ENCODE measurements at regions not wholly inside any gene's neighbourhood (a gene's known extent, or its start where the extent isn't known, plus 50 kb on each side); places are given as distances from the start of the nearest gene placed in this dataset.

- TF ChIP-seq, protein P1, sequence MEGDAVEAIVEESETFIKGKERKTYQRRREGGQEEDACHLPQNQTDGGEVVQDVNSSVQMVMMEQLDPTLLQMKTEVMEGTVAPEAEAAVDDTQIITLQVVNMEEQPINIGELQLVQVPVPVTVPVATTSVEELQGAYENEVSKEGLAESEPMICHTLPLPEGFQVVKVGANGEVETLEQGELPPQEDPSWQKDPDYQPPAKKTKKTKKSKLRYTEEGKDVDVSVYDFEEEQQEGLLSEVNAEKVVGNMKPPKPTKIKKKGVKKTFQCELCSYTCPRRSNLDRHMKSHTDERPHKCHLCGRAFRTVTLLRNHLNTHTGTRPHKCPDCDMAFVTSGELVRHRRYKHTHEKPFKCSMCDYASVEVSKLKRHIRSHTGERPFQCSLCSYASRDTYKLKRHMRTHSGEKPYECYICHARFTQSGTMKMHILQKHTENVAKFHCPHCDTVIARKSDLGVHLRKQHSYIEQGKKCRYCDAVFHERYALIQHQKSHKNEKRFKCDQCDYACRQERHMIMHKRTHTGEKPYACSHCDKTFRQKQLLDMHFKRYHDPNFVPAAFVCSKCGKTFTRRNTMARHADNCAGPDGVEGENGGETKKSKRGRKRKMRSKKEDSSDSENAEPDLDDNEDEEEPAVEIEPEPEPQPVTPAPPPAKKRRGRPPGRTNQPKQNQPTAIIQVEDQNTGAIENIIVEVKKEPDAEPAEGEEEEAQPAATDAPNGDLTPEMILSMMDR (IDR thresholded peaks at IDR 0.05; ENCODE audit: borderline replicate concordance, insufficient read depth, low read depth, low read length) = no peak
- no peak overlapping the region for H3K4me3 ChIP-seq (ENCODE audit: low read depth, low read length)
These were observed 489.5 kb downstream of the CBLN4 start for GRCh38 chr20:55515832-55516231.

- H3K4me3 ChIP-seq (ENCODE audit: low read depth, low read length) = no peak overlapping the region
- TF ChIP-seq, protein P1 (IDR thresholded peaks at IDR 0.05; ENCODE audit: borderline replicate concordance, insufficient read depth, low read depth, low read length) = no peak
These were observed 490.8 kb downstream of the CBLN4 start for GRCh38 chr20:55514531-55514930.

- no peak overlapping the region for H3K4me3 ChIP-seq (ENCODE audit: low read depth, low read length)
- TF ChIP-seq, protein P1 (IDR thresholded peaks at IDR 0.05; ENCODE audit: borderline replicate concordance, insufficient read depth, low read depth, low read length) = no peak
These were observed 491.4 kb downstream of the CBLN4 start for GRCh38 chr20:55513954-55514353.

GRCh38 chr20:55500130-55500529 lies 505.2 kb downstream of the CBLN4 start:
- TF ChIP-seq, protein P1 (IDR thresholded peaks at IDR 0.05; ENCODE audit: borderline replicate concordance, insufficient read depth, low read depth, low read length) = no peak
- H3K4me3 ChIP-seq (ENCODE audit: low read depth, low read length) = no peak overlapping the region

DNA sequence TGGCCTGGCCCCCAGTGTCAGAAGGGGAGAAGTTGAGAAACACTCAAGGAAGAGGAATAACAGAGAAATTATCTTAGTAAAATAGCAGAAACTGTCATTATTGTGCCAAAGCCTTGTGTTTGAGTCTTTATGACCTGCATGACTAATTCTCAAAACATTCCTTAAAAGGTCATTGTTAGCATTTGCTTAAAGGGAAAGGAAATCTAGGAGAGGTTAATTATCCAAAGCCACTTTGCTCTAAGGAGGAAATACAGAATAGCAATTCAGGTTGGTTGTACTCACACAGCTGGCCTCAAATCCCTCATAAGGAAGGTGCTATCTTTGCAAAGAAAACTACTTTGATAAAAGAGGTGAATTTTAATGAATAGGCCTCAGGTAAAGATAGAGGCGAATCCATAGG lies 516.7 kb downstream of the CBLN4 start:
- TF ChIP-seq, protein P1 (IDR thresholded peaks at IDR 0.05; ENCODE audit: borderline replicate concordance, insufficient read depth, low read depth, low read length) = no peak
- H3K4me3 ChIP-seq (ENCODE audit: low read depth, low read length) = no peak overlapping the region

DNA sequence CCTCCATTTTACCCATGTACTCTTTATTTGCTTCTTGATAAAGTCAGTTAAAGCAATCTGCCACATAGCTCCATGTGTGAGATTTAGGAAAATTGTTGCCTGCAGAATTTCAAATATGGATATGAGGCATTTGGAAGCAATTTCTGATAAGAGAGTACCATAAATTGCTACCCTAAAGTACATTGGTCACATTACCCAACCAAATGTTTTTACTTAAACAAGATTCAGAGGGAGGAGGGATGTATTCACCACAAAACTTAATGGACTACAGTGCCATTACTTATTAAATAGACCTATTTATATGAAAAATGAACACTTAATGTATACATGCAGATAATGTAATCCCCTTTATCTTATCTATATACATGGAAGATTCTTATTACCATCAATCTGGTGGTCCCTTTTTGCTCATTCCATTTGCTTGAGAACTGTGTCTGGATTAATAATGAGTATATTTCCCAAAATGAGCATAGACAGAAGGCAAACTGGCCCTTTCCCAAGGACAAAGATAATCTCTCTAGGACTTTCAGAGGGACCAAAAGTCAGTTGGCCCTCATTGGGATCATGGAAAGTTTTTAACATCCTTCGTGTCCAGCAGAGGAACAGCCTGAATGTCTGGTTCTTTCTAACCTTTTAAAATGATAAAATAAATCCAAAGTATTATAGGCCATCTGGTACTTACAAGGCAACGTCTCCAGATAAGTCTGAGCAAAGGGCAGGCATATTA lies 526.4 kb downstream of the CBLN4 start:
- TF ChIP-seq, protein P1 (IDR thresholded peaks at IDR 0.05; ENCODE audit: borderline replicate concordance, insufficient read depth, low read depth, low read length) = no peak
- no peak overlapping the region for H3K4me3 ChIP-seq (ENCODE audit: low read depth, low read length)

GRCh38 chr20:55472704-55473103 lies 532.6 kb downstream of the CBLN4 start:
- TF ChIP-seq, protein P1 (IDR thresholded peaks at IDR 0.05; ENCODE audit: borderline replicate concordance, insufficient read depth, low read depth, low read length) = no peak
- H3K4me3 ChIP-seq (ENCODE audit: low read depth, low read length) = no peak overlapping the region
